Activated CD4-positive, alpha-beta T cell treated with anti-CD3 and anti-CD28 coated beads, Interleukin-2, amount 10 ng/mL, durations not matched to agents 24 days and 14 days (primary cell): ENCODE measurements at regions not wholly inside any gene's neighbourhood (a gene's known extent, or its start where the extent isn't known, plus 50 kb on each side); places are given as distances from the start of the nearest gene placed in this dataset.
"Not testable (repeated sequence)": the region's sequence is repeated elsewhere in the genome, so short reads cannot be mapped to it uniquely, and the experiment has no call there.

ENCODE experiments used
- DNase-seq: peaks from one replicate; pipeline ENCODE4 v3.0.0; 2022
- H3K27ac Mint-ChIP-seq: one replicate; pipeline ENCODE4 v1.8.0; 2022; ENCODE audit warnings: mild to moderate bottlenecking, mixed read lengths
- H3K27me3 Mint-ChIP-seq: one replicate; pipeline ENCODE4 v1.8.0; 2022; ENCODE audit warnings: mixed read lengths
- H3K36me3 Mint-ChIP-seq: one replicate; pipeline ENCODE4 v1.8.0; 2022; ENCODE audit warnings: low read depth, mild to moderate bottlenecking, mixed read lengths
- H3K4me1 Mint-ChIP-seq: one replicate; pipeline ENCODE4 v1.8.0; 2021; ENCODE audit warnings: mixed read lengths
- H3K4me3 Mint-ChIP-seq: one replicate; pipeline ENCODE4 v1.8.0; 2022; ENCODE audit warnings: mild to moderate bottlenecking, moderate library complexity, mixed read lengths
- H3K9me3 Mint-ChIP-seq: one replicate; pipeline ENCODE4 v1.8.0; 2021; ENCODE audit warnings: mixed read lengths
- intact Hi-C: fragments of 100-400 bp; cut with micrococcal nuclease; formaldehyde crosslinking; loops from one replicate; pipeline ENCODE4 v1.15.1; 2023

DNA sequence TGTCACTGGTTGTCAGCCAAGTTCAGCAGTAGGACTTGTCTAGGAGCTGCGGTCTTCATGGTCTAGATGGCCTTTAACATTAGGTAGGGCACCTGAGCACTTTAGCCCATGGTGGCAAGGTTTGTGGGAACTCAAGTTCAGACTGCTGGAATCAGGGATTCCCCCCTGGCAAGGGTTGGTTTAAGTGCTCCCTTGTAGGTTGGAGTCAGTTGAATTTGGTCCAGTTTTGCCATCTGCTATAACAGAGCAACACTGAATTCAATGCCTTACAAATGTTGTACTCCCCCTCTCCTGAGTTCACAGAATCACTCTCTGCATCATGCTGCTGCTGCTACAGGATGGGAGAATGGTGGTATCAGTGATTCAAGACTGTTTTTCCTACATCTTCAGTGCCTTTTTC, 509.3 kb downstream of the VGLL3 start:
- H3K27me3 Mint-ChIP-seq, result no peaks in the 10 kb centered on the region
- H3K36me3 Mint-ChIP-seq, result no peaks in the 10 kb centered on the region
- no peaks in the 10 kb centered on the region for H3K4me1 Mint-ChIP-seq
- no peak overlapping the region for H3K4me3 Mint-ChIP-seq
- no peak overlapping the region for H3K27ac Mint-ChIP-seq
- intact Hi-C loops, result no loop called here
- no peak for DNase-seq
- no peaks in the 10 kb centered on the region for H3K9me3 Mint-ChIP-seq

DNA sequence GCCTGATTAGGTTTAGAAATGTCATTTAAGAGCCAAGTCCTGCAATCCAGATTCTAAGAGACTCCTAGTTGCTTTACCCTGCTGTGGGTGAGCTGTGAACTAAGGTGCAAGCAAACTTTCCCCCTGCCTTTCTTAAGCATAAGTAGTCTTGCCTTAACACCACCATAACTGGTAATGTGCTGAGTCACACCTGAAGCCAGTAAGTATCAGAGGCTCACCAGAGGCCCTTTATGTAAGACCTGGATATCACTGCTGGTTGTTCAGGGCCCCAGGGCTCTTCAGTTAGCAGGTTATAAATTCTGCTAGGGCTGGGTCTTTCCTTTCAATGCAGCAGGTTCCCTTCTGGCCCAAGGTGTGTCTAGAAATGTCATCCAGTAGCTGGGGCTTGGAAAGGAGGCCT, 509.9 kb downstream of the VGLL3 start:
- H3K27me3 Mint-ChIP-seq, result no peaks in the 10 kb centered on the region
- H3K9me3 Mint-ChIP-seq, result no peaks in the 10 kb centered on the region
- DNase-seq, result no peak
- H3K4me1 Mint-ChIP-seq, result no peaks in the 10 kb centered on the region
- no peak overlapping the region for H3K27ac Mint-ChIP-seq
- intact Hi-C loops, result no loop called here
- H3K4me3 Mint-ChIP-seq, result no peak overlapping the region
- no peaks in the 10 kb centered on the region for H3K36me3 Mint-ChIP-seq

DNA sequence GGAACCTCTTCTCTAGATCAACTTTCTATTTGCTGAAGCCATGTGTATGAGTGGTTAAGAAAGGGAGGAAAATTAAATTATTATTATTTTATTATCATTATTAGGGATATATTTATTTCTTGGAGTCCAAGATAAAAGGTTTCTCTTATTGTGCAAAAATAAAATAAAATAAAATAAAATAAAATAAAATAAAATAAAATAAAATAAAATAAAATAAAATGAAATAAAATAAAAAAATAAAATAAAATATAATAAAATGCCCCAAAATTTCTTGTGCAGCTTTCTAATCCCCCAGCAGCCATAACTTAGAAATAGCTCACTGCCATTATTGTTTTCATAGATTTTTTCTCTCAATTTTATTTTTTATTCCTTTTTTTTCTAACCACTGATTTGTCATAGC, 526.8 kb downstream of the VGLL3 start:
- intact Hi-C loops, result no loop called here
- Mint-ChIP-seq H3K27me3 (no peaks in the 10 kb centered on the region), H3K27ac (no peak overlapping the region), H3K4me3 (no peak overlapping the region), H3K9me3 (no peaks in the 10 kb centered on the region), H3K4me1 (no peaks in the 10 kb centered on the region), H3K36me3 (no peaks in the 10 kb centered on the region)
- DNase-seq, result no peak

DNA sequence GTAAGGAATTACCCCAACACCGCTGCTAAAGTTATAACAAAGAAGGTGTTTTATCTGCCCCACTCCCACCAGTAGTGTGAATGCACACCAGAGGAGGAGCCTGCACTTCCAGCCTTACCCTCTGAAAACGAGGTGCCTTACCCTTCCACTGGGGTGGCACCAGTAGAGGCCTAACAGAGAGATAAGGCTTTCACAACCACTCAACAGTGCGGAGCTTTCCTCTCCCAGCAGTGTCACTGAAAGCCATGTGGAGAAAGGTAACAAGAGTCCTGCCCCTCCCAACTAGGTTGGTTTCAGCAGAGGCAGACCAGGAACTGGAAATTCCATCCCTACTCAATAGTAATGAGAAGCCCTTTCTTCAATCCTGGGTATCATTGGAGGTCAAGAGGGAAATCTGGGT, 539.2 kb downstream of the VGLL3 start:
- Mint-ChIP-seq H3K4me1 (no peaks in the 10 kb centered on the region), H3K9me3 (no peaks in the 10 kb centered on the region), H3K4me3 (no peak overlapping the region), H3K36me3 (no peaks in the 10 kb centered on the region), H3K27ac (no peak overlapping the region), H3K27me3 (no peaks in the 10 kb centered on the region)
- intact Hi-C loops, result no loop called here
- DNase-seq, result no peak

DNA sequence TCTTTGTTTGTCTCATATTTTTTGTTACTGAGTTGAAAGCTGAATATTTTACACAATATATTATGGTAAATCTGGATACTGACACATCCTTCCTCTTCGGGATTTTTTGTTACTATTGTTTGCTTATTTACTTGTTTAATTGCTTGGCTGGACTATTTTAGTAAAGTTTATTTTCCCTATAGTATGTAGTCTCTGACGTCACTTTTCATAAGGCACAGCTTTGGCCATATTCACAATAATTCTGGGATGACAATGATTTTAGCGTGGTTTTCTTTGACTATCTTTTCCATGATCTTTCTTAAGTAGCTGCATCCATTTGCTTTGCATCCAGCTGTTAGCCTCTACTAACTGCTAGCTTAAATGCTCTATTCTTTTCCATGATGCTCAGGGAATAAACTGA, 552.4 kb downstream of the VGLL3 start:
- Mint-ChIP-seq H3K27ac (no peak overlapping the region), H3K9me3 (no peaks in the 10 kb centered on the region), H3K36me3 (no peaks in the 10 kb centered on the region), H3K4me1 (no peaks in the 10 kb centered on the region), H3K4me3 (no peak overlapping the region), H3K27me3 (no peaks in the 10 kb centered on the region)
- no peak for DNase-seq
- intact Hi-C loops, result no loop called here

DNA sequence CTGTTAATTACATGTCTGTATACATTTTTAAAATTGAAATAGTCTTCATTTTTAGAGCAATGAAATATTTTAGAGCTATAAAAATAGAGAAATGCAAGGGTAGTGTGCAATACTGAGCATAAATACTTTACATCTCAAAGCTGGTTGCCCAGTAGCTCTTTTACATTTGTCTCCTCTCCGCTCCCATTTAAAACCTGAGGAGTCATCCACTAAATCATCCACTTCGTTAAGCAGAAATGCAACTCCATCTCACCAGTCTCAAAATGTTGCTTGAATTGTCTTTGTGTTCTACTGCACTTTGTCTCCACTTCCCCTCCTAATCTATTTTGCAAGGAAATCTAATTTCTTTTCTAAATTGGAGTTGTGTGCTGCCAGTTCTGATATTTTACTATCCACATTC, 563.6 kb downstream of the VGLL3 start:
- DNase-seq, result no peak
- H3K27ac Mint-ChIP-seq, result no peak overlapping the region
- no peaks in the 10 kb centered on the region for H3K36me3 Mint-ChIP-seq
- H3K4me1 Mint-ChIP-seq, result no peaks in the 10 kb centered on the region
- H3K4me3 Mint-ChIP-seq, result no peak overlapping the region
- no peaks in the 10 kb centered on the region for H3K27me3 Mint-ChIP-seq
- H3K9me3 Mint-ChIP-seq, result peaks cover 6% of the 10 kb centered on the region
- intact Hi-C loops, result no loop called here

GRCh38 chr3:86420990-86421739, 569.8 kb downstream of the VGLL3 start:
- no peaks in the 10 kb centered on the region for H3K36me3 Mint-ChIP-seq
- intact Hi-C loops, result no loop called here
- H3K4me1 Mint-ChIP-seq, result no peaks in the 10 kb centered on the region
- no peak overlapping the region for H3K4me3 Mint-ChIP-seq
- no peak overlapping the region for H3K27ac Mint-ChIP-seq
- DNase-seq, result no peak
- H3K27me3 Mint-ChIP-seq, result no peaks in the 10 kb centered on the region
- H3K9me3 Mint-ChIP-seq, result peaks cover 6% of the 10 kb centered on the region

DNA sequence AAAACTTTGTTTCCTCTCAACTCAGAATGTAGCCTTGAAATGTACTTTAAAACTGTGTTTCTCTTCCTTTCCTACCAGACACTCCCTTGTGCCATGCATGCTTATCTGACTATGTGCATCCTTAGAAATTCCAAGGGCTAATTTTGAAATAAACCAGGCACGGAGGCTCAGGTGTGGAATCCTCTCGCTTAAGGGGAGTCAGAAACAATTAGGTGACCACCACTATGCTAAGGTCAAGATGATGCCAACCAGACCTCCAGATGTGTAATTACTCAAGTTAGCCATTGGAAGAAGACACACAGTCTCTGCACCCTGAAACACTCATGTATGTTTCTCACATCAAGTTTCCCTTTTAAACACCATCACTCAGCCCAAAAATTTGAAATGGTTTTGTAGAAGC, 572.1 kb downstream of the VGLL3 start:
- H3K4me3 Mint-ChIP-seq, result no peak overlapping the region
- no peak for DNase-seq
- intact Hi-C loops, result no loop called here
- no peaks in the 10 kb centered on the region for H3K27me3 Mint-ChIP-seq
- no peaks in the 10 kb centered on the region for H3K9me3 Mint-ChIP-seq
- H3K36me3 Mint-ChIP-seq, result no peaks in the 10 kb centered on the region
- no peaks in the 10 kb centered on the region for H3K4me1 Mint-ChIP-seq
- H3K27ac Mint-ChIP-seq, result no peak overlapping the region

DNA sequence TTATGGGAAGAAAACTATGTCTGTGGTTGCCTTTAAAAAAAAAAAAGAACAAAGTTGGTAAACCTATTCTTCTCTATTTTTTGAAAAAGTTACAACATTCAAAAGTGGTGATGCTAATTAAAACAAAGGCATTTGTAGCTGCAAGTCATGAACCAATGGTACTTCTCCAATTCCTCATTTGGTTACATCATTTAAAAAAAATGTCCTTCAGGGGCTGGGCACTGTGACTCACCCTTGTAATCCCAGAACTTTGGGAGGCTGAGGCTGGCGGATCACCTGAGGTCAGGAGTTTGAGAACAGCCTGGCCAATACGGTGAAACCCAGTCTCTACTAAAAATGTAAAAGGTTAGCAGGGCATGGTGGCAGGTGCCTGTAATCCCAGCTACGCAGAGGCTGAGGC, 574.6 kb downstream of the VGLL3 start:
- Mint-ChIP-seq H3K4me1 (no peaks in the 10 kb centered on the region), H3K27ac (no peak overlapping the region), H3K36me3 (no peaks in the 10 kb centered on the region), H3K9me3 (peaks cover 4% of the 10 kb centered on the region), H3K4me3 (no peak overlapping the region), H3K27me3 (no peaks in the 10 kb centered on the region)
- DNase-seq, result no peak
- intact Hi-C loops, result no loop called here

GRCh38 chr3:86413645-86414044, 577.3 kb downstream of the VGLL3 start:
- peaks cover 4% of the 10 kb centered on the region for H3K9me3 Mint-ChIP-seq
- no peaks in the 10 kb centered on the region for H3K36me3 Mint-ChIP-seq
- DNase-seq, result no peak
- intact Hi-C loops, result no loop called here
- no peaks in the 10 kb centered on the region for H3K27me3 Mint-ChIP-seq
- no peak overlapping the region for H3K27ac Mint-ChIP-seq
- H3K4me1 Mint-ChIP-seq, result no peaks in the 10 kb centered on the region
- no peak overlapping the region for H3K4me3 Mint-ChIP-seq

- H3K9me3 Mint-ChIP-seq, result peaks cover 4% of the 10 kb centered on the region
- no peak for DNase-seq
- H3K27me3 Mint-ChIP-seq, result no peaks in the 10 kb centered on the region
- no peak overlapping the region for H3K4me3 Mint-ChIP-seq
- H3K27ac Mint-ChIP-seq, result no peak overlapping the region
- no peaks in the 10 kb centered on the region for H3K4me1 Mint-ChIP-seq
- H3K36me3 Mint-ChIP-seq, result no peaks in the 10 kb centered on the region
- intact Hi-C loops, result no loop called here
These were observed 580.4 kb downstream of the VGLL3 start for GRCh38 chr3:86410587-86410986.

DNA sequence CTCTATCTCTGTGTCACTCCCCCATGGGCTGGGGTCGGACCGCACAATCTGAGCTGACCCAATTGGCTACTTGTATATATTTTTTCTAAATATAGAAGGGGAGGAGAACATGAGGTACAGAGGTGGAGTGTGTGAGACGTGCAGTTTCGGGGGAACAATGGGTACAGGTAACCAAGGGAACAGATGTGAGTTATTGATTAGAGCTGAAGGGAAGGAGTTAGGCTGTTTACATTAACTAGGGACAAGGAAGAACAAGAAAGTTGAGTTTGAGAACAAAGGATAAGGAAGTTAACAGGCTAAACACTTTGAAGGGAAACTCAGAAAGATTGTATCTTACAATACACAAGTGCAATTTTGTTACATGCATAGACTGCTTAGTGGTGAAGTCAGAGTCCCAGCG, 601.2 kb downstream of the VGLL3 start:
- H3K27me3 Mint-ChIP-seq, H3K27ac Mint-ChIP-seq, H3K4me1 Mint-ChIP-seq, intact Hi-C loops, H3K4me3 Mint-ChIP-seq, H3K9me3 Mint-ChIP-seq, DNase-seq, H3K36me3 Mint-ChIP-seq: not testable (repeated sequence)

DNA sequence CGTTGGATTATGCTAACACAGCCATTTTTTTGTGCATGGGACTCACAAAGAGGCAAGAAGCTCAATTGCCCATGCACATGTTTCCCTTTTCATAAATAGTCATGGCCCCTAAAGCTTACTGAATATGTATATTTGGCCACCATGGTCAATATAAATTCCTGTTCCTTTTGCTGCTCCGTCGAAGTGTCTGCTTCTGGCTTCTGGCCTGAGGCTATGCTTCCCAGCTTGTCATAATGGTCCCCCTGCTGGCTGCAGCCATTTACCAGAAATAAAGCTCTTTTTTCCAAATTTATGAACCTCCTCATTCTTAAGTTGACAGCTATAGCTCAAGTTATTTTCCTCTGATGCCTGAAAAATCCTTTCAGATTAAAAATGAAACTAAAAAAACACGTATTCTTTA, 602.1 kb downstream of the VGLL3 start:
- no peaks in the 10 kb centered on the region for H3K36me3 Mint-ChIP-seq

DNA sequence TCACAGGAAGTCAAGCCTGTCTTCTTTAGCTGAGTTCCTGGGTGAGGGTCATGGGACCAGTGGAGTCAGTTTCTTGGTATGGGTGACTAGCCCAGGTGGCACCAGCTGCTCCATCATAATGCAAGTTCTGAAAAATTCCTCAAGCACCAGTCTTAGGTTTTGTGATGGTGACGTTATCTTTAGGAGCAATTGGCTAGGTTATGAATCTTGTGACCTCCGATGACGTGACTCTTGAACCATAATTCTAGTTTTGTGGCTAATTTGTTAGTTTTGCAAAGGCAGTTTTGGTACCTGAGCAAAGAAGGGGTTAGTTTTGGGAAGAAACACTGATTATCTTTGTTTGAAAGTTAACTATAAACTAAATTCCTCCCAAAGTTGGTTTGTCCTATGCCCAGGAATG, 608.4 kb downstream of the VGLL3 start:
- Mint-ChIP-seq H3K36me3 (no peaks in the 10 kb centered on the region), H3K9me3 (no peaks in the 10 kb centered on the region), H3K27me3 (no peaks in the 10 kb centered on the region), H3K27ac (no peak overlapping the region), H3K4me1 (no peaks in the 10 kb centered on the region), H3K4me3 (no peak overlapping the region)
- no peak for DNase-seq
- intact Hi-C loops, result no loop called here

More for the DNA sequence above, 602.1 kb downstream of the VGLL3 start:
- Mint-ChIP-seq H3K4me1 (no peaks in the 10 kb centered on the region), H3K27me3 (no peaks in the 10 kb centered on the region), H3K4me3 (no peak overlapping the region), H3K27ac (no peak overlapping the region), H3K9me3 (no peaks in the 10 kb centered on the region)
- no peak for DNase-seq
- intact Hi-C loops, result no loop called here

DNA sequence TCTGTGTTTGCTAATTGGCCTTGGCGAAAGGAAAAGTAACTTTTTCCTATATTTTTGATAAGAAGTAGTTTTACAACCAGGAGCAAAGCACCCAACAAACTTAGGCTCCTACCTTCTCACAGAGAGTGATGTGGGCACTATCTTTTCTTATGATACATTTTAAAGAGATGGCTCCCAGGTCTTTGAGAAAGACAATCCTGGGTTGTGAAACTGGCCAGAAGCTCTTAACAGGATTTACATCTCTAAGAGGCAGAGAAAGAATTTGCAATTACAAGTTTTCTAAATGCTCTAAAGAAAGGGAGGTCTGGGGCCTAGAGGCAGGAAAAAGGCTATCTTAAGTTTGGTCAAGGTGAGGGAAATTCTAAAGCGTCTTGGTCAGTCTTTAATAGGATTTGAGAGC, 609.7 kb downstream of the VGLL3 start:
- Mint-ChIP-seq H3K27me3 (no peaks in the 10 kb centered on the region), H3K27ac (no peak overlapping the region), H3K9me3 (no peaks in the 10 kb centered on the region), H3K4me1 (no peaks in the 10 kb centered on the region), H3K36me3 (no peaks in the 10 kb centered on the region), H3K4me3 (no peak overlapping the region)
- intact Hi-C loops, result no loop called here
- no peak for DNase-seq
